GM12875 (cell line): ENCODE measurements at regions not wholly inside any gene's neighbourhood (a gene's known extent, or its start where the extent isn't known, plus 50 kb on each side); places are given as distances from the start of the nearest gene placed in this dataset.

Source experiments
- H3K4me3 ChIP-seq: one replicate; pipeline ENCODE4 v1.5.1; 2011; ENCODE audit warnings: low read depth, low read length, control low read depth
- TF ChIP-seq, protein P1 (sequence below): IDR thresholded peaks from 2 replicates; pipeline ENCODE4 v1.5.1; 2011; ENCODE audit warnings: low read depth, mild to moderate bottlenecking, control low read depth, inconsistent platforms, low read length, moderate library complexity, borderline replicate concordance; ENCODE audit not compliant: insufficient read depth

DNA sequence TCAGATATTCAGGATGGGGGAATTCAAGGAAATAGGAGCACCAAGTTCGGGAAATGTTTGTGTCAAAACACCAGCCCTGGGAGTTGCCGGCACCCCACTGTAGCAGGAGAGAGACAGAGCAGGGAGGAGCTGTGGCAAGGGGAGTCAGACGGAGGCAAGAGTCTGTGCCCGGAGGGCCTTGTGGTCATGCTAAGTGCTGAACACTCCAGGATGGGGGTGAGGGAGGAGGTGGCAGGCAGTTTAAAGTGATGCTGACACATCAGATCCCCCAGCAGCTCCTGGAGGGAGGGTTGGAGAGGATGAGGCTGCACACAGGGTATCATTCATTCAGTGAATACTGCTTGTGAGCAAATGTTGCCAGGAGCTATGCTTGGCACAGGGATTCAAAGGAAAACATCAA, 150.3 kb upstream of the ETV3 start:
- TF ChIP-seq, protein P1, sequence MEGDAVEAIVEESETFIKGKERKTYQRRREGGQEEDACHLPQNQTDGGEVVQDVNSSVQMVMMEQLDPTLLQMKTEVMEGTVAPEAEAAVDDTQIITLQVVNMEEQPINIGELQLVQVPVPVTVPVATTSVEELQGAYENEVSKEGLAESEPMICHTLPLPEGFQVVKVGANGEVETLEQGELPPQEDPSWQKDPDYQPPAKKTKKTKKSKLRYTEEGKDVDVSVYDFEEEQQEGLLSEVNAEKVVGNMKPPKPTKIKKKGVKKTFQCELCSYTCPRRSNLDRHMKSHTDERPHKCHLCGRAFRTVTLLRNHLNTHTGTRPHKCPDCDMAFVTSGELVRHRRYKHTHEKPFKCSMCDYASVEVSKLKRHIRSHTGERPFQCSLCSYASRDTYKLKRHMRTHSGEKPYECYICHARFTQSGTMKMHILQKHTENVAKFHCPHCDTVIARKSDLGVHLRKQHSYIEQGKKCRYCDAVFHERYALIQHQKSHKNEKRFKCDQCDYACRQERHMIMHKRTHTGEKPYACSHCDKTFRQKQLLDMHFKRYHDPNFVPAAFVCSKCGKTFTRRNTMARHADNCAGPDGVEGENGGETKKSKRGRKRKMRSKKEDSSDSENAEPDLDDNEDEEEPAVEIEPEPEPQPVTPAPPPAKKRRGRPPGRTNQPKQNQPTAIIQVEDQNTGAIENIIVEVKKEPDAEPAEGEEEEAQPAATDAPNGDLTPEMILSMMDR = no peak
- no peak overlapping the region for H3K4me3 ChIP-seq

DNA sequence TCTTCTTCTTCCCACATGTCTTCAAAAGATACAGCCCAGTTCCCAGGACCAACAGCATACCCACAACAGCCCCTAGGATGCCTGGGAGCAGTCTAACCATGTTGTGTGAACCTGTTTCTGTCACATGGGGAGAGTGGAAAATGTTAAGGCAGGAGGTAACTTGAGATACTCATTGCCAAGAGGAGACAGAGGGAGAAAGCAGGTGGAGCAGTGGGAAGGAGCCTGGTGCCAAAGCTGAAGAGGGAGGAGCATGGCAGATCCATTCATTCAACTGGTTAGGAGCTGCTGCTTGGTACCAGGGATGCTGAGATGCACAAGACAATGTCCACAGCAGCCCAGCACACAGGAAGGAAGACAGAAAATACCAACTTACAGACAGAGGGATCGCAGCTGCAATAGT, 149.8 kb upstream of the ETV3 start:
- TF ChIP-seq, protein P1 = no peak
- H3K4me3 ChIP-seq = no peak overlapping the region

DNA sequence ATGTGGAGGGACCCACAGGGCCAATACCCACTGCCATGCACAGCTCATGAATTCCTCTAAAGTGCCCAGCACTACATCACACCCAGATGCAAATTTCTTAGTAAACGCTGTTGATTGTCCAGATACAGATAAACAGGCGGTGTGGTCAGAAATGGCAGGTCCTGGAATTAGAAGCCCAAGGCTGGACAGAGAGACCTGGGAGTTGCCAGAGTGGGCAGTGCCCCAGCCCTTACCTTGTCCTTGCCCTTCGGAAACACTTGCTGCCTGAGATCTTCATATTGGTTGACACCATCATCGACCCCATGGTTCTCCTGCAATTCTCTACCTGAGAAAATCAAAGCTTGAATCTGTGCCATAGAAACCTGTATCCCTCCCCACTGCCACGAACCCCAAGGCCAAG, 149.3 kb upstream of the ETV3 start:
- no peak overlapping the region for H3K4me3 ChIP-seq
- TF ChIP-seq, protein P1 = no peak

DNA sequence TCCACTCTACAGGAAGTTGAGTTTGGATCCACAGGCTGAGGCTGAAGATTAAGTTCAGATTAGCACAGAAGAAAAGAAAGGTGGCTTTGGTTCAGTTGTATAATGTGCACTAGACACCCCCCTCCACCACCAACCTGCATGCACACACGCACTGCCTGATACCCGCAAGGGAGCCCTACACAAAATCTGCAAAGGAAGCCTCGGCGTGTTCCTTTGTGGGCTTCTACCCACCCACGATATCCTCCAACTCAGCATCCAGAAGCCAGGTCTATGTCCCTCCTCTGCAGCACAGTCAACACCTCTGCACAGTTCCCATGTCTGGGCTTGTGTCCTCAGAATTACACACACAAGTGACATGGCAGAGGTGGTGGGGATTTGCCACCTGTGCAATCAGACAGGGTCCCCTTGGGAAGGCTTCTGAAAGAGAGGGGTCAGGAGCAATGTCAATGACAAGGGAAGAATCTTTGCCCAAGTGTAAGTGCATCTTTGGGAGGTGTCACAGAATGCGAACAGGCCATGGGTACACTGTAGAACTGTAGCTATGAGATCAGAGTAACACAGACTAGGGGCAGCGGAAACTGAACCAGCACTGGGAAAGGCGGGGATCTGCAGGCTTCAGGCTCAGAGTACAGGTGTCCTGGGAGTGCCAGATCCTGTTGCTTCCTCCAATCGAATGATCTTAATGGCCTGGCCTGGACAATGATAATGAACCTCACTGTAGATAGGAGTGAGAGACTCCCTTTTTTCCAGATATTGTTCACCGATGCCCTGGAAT, 148.6 kb upstream of the ETV3 start:
- TF ChIP-seq, protein P1 = no peak
- H3K4me3 ChIP-seq = no peak overlapping the region

DNA sequence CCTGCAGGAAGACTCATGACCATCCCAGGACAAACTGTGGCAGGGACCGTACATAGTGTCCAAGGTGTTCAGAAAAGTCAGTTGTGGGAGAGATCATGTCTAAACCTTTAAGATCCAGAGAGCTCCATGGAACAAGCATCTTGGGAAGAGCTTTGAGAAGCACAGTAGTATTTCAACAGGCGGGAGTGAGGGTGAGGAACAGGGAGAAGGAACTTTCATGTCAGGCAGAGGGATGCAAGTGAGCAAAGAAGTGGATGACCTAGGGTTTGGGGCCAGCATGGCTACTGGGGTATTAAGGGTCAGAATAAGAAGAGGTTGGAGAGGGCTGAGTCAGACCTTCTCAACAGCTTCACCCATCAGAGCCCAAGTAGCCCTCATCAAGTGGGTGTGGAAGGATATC, 147.9 kb upstream of the ETV3 start:
- TF ChIP-seq, protein P1 = no peak

DNA sequence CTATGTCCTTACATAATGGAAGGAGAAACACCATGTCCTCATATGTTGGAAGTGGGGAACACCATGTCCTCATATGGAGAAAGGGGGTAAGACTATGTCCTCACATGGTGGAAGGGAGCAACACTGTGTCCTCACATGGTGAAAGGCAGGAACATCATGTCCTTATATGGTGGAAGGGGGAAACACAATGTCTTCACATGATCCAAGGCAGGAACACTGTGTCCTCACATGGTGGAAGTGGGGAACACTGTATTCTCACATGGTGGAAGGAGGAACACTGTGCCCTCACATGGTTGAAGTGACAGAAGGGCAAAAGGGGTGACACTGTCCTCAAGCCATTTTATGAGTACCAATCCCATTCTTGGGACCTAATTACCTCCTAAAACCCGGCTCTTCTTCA, 146.3 kb upstream of the ETV3 start:
- no peak overlapping the region for H3K4me3 ChIP-seq
- TF ChIP-seq, protein P1 = no peak

More for the DNA sequence above, 147.9 kb upstream of the ETV3 start:
- no peak overlapping the region for H3K4me3 ChIP-seq

DNA sequence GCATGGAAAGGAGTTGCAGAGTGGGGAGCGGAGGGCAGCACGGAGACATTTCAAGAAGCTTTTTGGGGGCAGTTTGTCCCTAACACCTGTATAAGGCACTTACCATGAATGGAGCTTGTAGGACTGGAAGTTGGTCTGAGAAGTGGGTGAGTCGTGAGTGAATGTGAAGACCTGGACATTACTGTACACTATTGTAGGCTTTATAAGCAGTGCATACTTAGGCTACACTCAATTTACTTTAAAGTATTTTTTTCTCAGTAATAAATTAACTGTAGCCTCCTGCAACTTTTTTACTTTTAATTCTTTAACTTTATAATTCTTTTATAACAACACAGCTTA, 141.6 kb upstream of the ETV3 start:
- H3K4me3 ChIP-seq = no peak overlapping the region

More for the DNA sequence above, 141.6 kb upstream of the ETV3 start:
- TF ChIP-seq, protein P1 = no peak
